Activated CD8-positive, alpha-beta T cell treated with anti-CD3 and anti-CD28 coated beads for 36 hours (primary cell): ENCODE measurements at regions not wholly inside any gene's neighbourhood (a gene's known extent, or its start where the extent isn't known, plus 50 kb on each side); places are given as distances from the start of the nearest gene placed in this dataset.

Source experiments
- ATAC-seq: fragments of 200-7000 bp; cut with Tn5 transposase; one replicate; pipeline ENCODE4 v1.10.0; 2021; ENCODE audit warnings: mild to moderate bottlenecking, moderate library complexity
- CTCF ChIA-PET: fragments of 350-600 bp; sonication (Branson Sonifier 250); formaldehyde crosslinking; loops from one replicate; lab custom pipeline; 2021; ENCODE audit warnings: antibody characterized with exemption; lab: Charles Lee
- POLR2A ChIA-PET: fragments of 350-600 bp; sonication (Branson Sonifier 250); formaldehyde crosslinking; loops from one replicate; lab custom pipeline; 2021; ENCODE audit warnings: antibody characterized with exemption; lab: Charles Lee
- DNase-seq: peaks from one replicate; pipeline ENCODE4 v3.0.0-alpha.2; 2020
- H3K27ac Mint-ChIP-seq: one replicate; pipeline ENCODE4 v1.8.0; 2021; ENCODE audit warnings: mild to moderate bottlenecking, mixed read lengths
- H3K27me3 Mint-ChIP-seq: one replicate; pipeline ENCODE4 v1.8.0; 2021; ENCODE audit warnings: mixed read lengths
- H3K36me3 Mint-ChIP-seq: one replicate; pipeline ENCODE4 v1.8.0; 2021; ENCODE audit warnings: low read depth, mixed read lengths
- H3K4me1 Mint-ChIP-seq: one replicate; pipeline ENCODE4 v1.8.0; 2021; ENCODE audit warnings: low read depth, mixed read lengths
- H3K4me3 Mint-ChIP-seq: one replicate; pipeline ENCODE4 v1.8.0; 2021; ENCODE audit warnings: mild to moderate bottlenecking, moderate library complexity, mixed read lengths
- H3K9me3 Mint-ChIP-seq: one replicate; pipeline ENCODE4 v1.8.0; 2021; ENCODE audit warnings: mixed read lengths
- CTCF ChIP-seq: fragments of 200-600 bp; IDR thresholded peaks from one replicate; pipeline ENCODE4 v1.8.0; 2022; ENCODE audit warnings: antibody characterized with exemption, mild to moderate bottlenecking
- intact Hi-C: fragments of 100-400 bp; cut with micrococcal nuclease; formaldehyde crosslinking; loops from one replicate; pipeline ENCODE4 v1.10.0; 2022

DNA sequence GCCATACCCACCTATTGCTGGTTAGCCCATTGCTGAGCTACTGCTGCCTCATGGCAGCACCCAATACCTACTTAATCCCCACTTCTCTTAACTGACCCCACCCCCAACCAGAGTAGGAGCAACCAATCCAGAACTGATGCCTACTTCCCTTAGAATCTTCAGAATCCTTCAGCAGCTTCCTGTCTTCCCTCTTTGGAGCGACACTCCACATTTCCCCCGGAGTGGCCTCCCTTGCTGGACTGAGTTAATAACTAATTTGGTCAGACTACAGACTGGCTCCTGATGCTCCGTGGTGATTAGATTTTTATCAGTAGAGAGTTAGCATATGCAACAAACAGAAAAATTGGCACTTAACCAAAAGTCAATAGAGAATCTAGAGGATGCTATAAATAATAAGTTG lies 51.2 kb upstream of the UBR2 start:
- Mint-ChIP-seq H3K4me3 (no peak overlapping the region), H3K27me3 (no peaks in the 10 kb centered on the region), H3K4me1 (no peaks in the 10 kb centered on the region), H3K9me3 (no peaks in the 10 kb centered on the region), H3K27ac (no peak overlapping the region), H3K36me3 (no peaks in the 10 kb centered on the region)
- no peak for TF ChIP-seq CTCF
- intact Hi-C loops, result no loop called here
- DNase-seq (no peak), ATAC-seq (no peak)
- ChIA-PET POLR2A (interaction anchor here (0.7 to 1.7 kb wide), 3 partner anchors 15 to 287 kb away, joined by 3 to 4 read pairs (median 3); partner anchors contain the start of gene UBR2), CTCF (interaction anchor here (0.9 to 5.3 kb wide), 4 partner anchors 19 to 35 kb away, joined by 3 to 30 read pairs (median 11); no protein-coding TSS in a partner anchor)

GRCh38 chr6:42511803-42512422 lies 51.9 kb upstream of the UBR2 start:
- POLR2A ChIA-PET, result interaction anchor here (0.7 to 1.7 kb wide), 3 partner anchors 15 to 286 kb away, joined by 3 to 4 read pairs (median 3); partner anchors contain the start of gene UBR2
- H3K27me3 Mint-ChIP-seq, result no peaks in the 10 kb centered on the region
- no peak for TF ChIP-seq CTCF
- H3K4me3 Mint-ChIP-seq, result no peak overlapping the region
- ATAC-seq (no peak), DNase-seq (no peak)
- no peaks in the 10 kb centered on the region for H3K9me3 Mint-ChIP-seq
- no peaks in the 10 kb centered on the region for H3K4me1 Mint-ChIP-seq
- H3K36me3 Mint-ChIP-seq, result no peaks in the 10 kb centered on the region
- H3K27ac Mint-ChIP-seq, result no peak overlapping the region
- CTCF ChIA-PET, result interaction anchor here (0.7 to 5.3 kb wide), 6 partner anchors 19 to 151 kb away, joined by 3 to 30 read pairs (median 4); no protein-coding TSS in a partner anchor
- intact Hi-C loops, result no loop called here

DNA sequence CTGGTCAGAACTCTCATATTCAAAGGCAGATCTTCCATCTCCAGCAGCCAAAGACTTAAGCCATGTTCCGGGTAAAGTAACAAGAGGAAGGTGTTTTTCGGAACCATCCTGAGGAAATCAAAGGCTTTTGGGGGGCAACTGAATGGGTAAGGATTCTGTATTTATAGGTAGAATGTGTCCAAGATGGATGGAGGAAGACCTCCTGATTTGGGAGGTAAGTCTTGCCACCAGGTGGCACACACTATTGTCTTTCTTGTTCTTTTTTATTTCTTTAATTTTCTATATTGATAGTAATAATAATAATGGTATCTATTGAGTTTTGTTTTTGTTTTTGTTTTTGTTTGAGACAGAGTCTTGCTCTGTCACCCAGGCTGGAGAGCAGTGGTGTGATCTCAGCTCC lies 53.0 kb upstream of the UBR2 start:
- ChIA-PET CTCF (interaction anchor here (1.0 to 5.3 kb wide), 4 partner anchors 21 to 150 kb away, joined by 3 to 30 read pairs (median 10); no protein-coding TSS in a partner anchor), POLR2A (interaction anchor here (1.4 kb wide), 1 partner anchor 11 kb away, joined by 3 read pairs; no protein-coding TSS in a partner anchor)
- no peaks in the 10 kb centered on the region for H3K4me1 Mint-ChIP-seq
- H3K9me3 Mint-ChIP-seq, result no peaks in the 10 kb centered on the region
- H3K27ac Mint-ChIP-seq, result no peak overlapping the region
- DNase-seq (no peak), ATAC-seq (no peak)
- H3K36me3 Mint-ChIP-seq, result no peaks in the 10 kb centered on the region
- intact Hi-C loops, result no loop called here
- no peak for TF ChIP-seq CTCF
- no peak overlapping the region for H3K4me3 Mint-ChIP-seq
- no peaks in the 10 kb centered on the region for H3K27me3 Mint-ChIP-seq

DNA sequence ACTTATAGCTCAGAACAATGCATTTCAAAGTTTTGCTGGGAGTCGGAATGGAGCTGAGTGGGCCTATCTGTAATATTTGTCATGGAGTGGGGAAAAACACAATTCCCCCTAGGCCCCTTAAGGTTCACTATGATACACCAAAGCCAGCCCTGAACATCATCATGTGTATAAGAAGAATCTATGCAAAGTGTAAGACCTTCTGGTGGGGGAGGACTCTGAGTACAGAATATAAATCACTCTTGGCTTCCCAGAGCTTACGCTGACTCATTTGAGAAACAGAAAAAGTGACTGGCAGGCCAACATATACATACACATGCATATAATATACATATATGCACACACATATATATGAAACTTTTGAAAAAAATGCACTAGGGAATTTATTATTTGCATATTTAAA lies 54.1 kb upstream of the UBR2 start:
- POLR2A ChIA-PET, result interaction anchor here (1.1 to 1.4 kb wide), 2 partner anchors 12 to 205 kb away, joined by 3 read pairs; no protein-coding TSS in a partner anchor
- intact Hi-C loops, result no loop called here
- Mint-ChIP-seq H3K4me3 (no peak overlapping the region), H3K27me3 (no peaks in the 10 kb centered on the region), H3K27ac (no peak overlapping the region), H3K9me3 (no peaks in the 10 kb centered on the region), H3K4me1 (peaks cover 2% of the 10 kb centered on the region), H3K36me3 (no peaks in the 10 kb centered on the region)
- DNase-seq, result no peak
- no peak for TF ChIP-seq CTCF
- ATAC-seq, result peak; percentile 78
- CTCF ChIA-PET, result interaction anchor here (1.0 to 5.3 kb wide), 6 partner anchors 22 to 406 kb away, joined by 3 to 30 read pairs (median 5); no protein-coding TSS in a partner anchor

- no peak for ATAC-seq
- no peak for DNase-seq
- CTCF ChIA-PET, result interaction anchor here (1.0 to 5.3 kb wide), 4 partner anchors 38 to 406 kb away, joined by 3 to 30 read pairs (median 5); no protein-coding TSS in a partner anchor
Observed at GRCh38 chr6:42509256-42509655, 54.6 kb upstream of the UBR2 start.

More at GRCh38 chr6:42509256-42509655, 54.6 kb upstream of the UBR2 start:
- POLR2A ChIA-PET, result interaction anchor here (1.1 to 1.4 kb wide), 2 partner anchors 12 to 204 kb away, joined by 3 read pairs; no protein-coding TSS in a partner anchor
- H3K36me3 Mint-ChIP-seq, result no peaks in the 10 kb centered on the region
- no peak for TF ChIP-seq CTCF
- intact Hi-C loops, result no loop called here
- no peak overlapping the region for H3K27ac Mint-ChIP-seq
- H3K4me1 Mint-ChIP-seq, result peaks cover 2% of the 10 kb centered on the region
- no peaks in the 10 kb centered on the region for H3K27me3 Mint-ChIP-seq
- no peaks in the 10 kb centered on the region for H3K9me3 Mint-ChIP-seq
- H3K4me3 Mint-ChIP-seq, result no peak overlapping the region
